ENCODE measurements at regions not wholly inside any gene's neighbourhood (a gene's known extent, or its start where the extent isn't known, plus 50 kb on each side); places are given as distances from the start of the nearest gene placed in this dataset.

DNA sequence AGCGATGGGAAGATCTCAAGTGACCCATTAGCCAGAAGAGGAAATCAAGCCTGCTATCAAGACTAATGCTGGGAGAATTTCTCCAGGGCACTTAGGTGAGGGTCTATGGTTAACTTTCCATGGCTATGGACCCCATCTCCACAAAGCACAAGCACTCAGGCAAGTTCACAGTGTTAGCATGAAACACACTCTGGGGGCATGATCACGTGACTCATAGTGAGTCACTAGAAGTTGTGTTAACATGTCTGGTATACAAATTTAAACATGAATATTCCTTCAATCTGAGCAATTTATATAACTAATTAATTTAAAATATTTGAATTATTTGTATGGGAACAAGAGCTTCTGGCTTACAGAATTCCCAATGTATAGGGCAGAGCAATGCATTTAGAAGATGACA lies 131.8 kb downstream of the FAM204A start:
- H3K4me3 ChIP-seq (replicated peaks; ENCODE audit: low read depth, low read length): no peak overlapping the region
- DNase-seq (ENCODE audit: low read depth): no peak
- TF ChIP-seq, protein P1, sequence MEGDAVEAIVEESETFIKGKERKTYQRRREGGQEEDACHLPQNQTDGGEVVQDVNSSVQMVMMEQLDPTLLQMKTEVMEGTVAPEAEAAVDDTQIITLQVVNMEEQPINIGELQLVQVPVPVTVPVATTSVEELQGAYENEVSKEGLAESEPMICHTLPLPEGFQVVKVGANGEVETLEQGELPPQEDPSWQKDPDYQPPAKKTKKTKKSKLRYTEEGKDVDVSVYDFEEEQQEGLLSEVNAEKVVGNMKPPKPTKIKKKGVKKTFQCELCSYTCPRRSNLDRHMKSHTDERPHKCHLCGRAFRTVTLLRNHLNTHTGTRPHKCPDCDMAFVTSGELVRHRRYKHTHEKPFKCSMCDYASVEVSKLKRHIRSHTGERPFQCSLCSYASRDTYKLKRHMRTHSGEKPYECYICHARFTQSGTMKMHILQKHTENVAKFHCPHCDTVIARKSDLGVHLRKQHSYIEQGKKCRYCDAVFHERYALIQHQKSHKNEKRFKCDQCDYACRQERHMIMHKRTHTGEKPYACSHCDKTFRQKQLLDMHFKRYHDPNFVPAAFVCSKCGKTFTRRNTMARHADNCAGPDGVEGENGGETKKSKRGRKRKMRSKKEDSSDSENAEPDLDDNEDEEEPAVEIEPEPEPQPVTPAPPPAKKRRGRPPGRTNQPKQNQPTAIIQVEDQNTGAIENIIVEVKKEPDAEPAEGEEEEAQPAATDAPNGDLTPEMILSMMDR (IDR thresholded peaks at IDR 0.05; ENCODE audit: low read length, missing control alignments): no peak

DNA sequence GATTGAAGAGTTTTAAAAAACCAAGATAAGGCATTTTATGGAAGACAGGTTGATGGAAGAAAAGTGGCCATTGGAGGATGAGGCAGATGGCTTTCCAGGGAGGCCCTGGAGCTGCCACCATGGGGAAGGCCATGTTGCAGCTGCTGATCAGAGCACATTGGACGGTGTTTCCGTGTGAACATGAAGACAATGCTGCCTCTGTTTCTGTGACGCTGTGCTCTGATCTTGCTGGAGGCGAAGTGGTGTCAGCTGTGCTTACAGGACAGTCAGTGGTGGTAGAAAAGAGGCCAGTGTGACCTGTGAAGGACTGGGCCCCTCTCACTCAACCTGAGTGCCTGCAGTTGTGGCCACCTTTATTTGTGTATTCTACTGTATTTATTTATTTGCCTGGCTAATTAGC lies 132.9 kb downstream of the FAM204A start:
- no peak overlapping the region for H3K4me3 ChIP-seq (replicated peaks; ENCODE audit: low read depth, low read length)
- TF ChIP-seq, protein P1 (IDR thresholded peaks at IDR 0.05; ENCODE audit: low read length, missing control alignments): no peak
- DNase-seq (ENCODE audit: low read depth): no peak

DNA sequence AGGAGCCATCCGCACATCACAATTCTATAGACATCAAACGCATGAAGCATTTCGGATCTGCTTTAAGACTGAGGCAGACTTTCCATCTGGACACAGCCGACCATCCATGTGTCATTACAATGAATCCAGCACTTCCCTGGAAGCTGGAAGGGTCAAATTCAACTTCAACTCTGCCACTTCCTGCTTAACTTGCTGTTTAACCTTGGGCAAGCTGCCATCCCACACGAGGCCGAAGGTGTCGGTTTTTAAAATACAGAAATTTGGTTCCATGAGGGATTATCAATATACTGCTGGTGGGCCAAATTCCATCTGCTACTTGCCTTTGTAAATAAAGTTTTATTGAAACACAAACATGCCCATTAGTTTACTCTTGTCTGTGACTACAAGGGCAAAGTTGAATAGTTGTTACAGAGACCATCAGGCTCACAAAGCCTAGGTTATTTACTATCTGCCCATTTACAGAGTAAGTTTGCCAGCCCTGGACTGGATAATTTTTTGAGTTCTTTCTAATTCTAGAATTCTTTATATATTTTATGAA lies 134.6 kb downstream of the FAM204A start:
- DNase-seq (ENCODE audit: low read depth): no peak
- TF ChIP-seq, protein P1 (IDR thresholded peaks at IDR 0.05; ENCODE audit: low read length, missing control alignments): no peak
- H3K4me3 ChIP-seq (replicated peaks; ENCODE audit: low read depth, low read length): no peak overlapping the region

DNA sequence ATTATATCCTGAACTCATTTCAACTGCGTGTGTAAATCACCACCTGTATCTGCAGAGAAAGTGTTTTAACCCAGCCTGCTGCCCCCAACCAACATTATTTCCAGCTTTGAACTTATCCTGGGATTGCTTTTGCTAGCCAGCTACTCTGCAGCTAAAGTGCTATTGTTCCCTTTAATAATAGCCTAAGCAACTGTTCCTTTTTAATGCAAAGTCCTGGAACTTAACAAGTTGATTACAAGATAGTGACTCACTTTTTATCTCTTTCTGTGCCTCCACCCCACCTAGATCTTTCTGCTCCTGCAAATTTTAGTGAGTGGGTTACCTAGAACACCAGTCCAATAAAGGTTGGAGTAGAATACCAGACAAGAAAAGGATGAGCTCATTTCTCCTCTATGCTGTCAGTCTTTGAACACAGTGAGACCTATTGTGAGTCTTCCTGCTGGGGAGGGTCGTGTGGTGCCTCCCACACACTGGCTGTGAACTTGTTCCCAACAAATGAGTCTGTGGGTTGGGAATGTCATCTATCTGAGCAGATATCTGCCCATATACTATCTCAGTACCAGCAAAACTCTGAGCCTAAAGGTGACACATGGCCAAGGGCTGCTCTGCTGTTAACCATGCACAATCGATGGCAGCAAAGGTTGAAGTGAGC lies 137.7 kb downstream of the FAM204A start:
- no peak overlapping the region for H3K4me3 ChIP-seq (replicated peaks; ENCODE audit: low read depth, low read length)
- TF ChIP-seq, protein P1 (IDR thresholded peaks at IDR 0.05; ENCODE audit: low read length, missing control alignments): no peak
- DNase-seq (ENCODE audit: low read depth): no peak

DNA sequence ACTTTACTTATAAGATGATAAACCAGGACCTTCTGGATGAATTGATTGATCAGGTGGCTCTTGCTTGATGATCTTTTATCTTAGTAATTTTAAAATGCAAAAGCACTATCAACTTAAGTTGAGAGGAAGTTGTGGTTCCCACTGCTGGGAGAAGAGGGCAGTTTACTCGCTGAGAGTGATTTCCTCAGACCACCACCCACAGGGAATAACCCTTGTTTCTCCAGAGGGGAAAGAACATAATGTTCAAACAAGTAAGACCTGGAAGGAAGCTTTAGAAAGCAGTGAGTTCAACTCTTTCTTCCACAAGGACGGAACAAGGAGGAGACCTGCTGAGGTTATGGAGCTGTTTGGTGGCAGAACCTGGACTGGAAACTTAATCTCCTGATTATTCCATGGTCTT lies 138.7 kb downstream of the FAM204A start:
- TF ChIP-seq, protein P1 (IDR thresholded peaks at IDR 0.05; ENCODE audit: low read length, missing control alignments): no peak
- DNase-seq (ENCODE audit: low read depth): no peak
- no peak overlapping the region for H3K4me3 ChIP-seq (replicated peaks; ENCODE audit: low read depth, low read length)

DNA sequence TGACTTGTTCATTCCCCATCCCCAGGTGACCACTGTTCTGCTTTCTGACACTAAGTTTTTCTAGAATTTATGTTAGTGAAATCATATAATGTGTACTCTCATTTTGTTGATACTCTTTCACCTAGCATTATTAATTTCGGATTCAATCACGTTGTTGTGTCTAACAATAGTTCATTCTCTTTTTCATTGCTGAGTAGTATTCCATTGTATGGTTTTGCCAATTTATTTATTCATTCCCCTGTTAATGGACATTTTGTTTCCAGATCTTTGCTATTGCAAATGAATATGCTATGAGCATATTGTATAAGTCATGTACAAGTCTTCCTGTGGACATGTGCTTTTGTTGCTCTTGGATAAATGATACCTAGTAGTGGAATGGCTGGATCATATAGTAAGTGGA lies 146.4 kb downstream of the FAM204A start:
- no peak for DNase-seq (ENCODE audit: low read depth)
- TF ChIP-seq, protein P1 (IDR thresholded peaks at IDR 0.05; ENCODE audit: low read length, missing control alignments): no peak
- no peak overlapping the region for H3K4me3 ChIP-seq (replicated peaks; ENCODE audit: low read depth, low read length)

DNA sequence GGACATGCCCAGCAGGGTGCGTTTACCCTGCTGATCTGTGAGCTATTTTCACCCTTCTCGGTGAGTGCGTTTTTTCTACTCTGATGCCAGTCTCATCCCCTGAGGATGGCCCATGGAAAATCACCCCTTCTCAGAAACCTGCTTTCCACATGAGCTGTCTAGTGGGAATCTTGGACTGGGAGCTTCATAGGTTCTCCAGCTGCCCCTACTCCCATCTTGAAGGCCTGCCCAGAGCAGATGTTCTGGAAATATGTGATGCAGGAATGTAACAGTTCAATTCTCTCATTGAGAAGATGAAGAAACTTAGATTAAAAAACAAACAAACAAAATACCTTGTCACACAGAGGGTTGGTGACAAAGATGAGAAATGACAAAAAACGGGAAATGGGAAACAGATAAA lies 146.9 kb upstream of the RAB11FIP2 start:
- no peak overlapping the region for H3K4me3 ChIP-seq (replicated peaks; ENCODE audit: low read depth, low read length)
- DNase-seq (ENCODE audit: low read depth): no peak
- TF ChIP-seq, protein P1 (IDR thresholded peaks at IDR 0.05; ENCODE audit: low read length, missing control alignments): no peak
